IMR-90 (cell line): ENCODE measurements at regions not wholly inside any gene's neighbourhood (a gene's known extent, or its start where the extent isn't known, plus 50 kb on each side); places are given as distances from the start of the nearest gene placed in this dataset.

Source experiments
- ATAC-seq: fragments of 200-7000 bp; cut with Tn5 transposase; 2 replicates; pipeline ENCODE4 v1.9.1; 2020; ENCODE audit warnings: low read depth, mild to moderate bottlenecking, moderate library complexity
- BruUV-seq: library from RNA; stranded (reverse); fragments of 400-500 nt; replicated peaks from 2 replicates; lab custom pipeline; 2021; lab: Mats Ljungman, UMichigan
- CTCF ChIA-PET: fragments of 300-600 bp; formaldehyde crosslinking; extraction: SDS; loops from one replicate; lab custom pipeline; 2021; ENCODE audit warnings: antibody characterized with exemption; lab: Yijun Ruan, JAX
- POLR2A ChIA-PET: fragments of 300-600 bp; sonication (Branson Sonifier 250); formaldehyde crosslinking; loops from one replicate; lab custom pipeline; 2022; ENCODE audit warnings: antibody characterized with exemption; ENCODE audit not compliant: unreplicated experiment; lab: Charles Lee
- DNase-seq: peaks from one replicate; pipeline ENCODE4 v3.0.0; 2013
- H2AFZ ChIP-seq: replicated peaks from 2 replicates; pipeline ENCODE3; 2013; ENCODE audit warnings: low read length, mild to moderate bottlenecking; ENCODE audit not compliant: poor library complexity
- H2AK5ac ChIP-seq: 2 replicates; pipeline ENCODE4 v1.6.1; 2013; ENCODE audit warnings: low read depth, low read length, inconsistent platforms
- H2AK9ac ChIP-seq: replicated peaks from 2 replicates; pipeline ENCODE3; 2013; ENCODE audit warnings: mild to moderate bottlenecking, low read depth, low read length, moderate library complexity; ENCODE audit not compliant: poor library complexity
- H2BK120ac ChIP-seq: 2 replicates; pipeline ENCODE4 v1.6.1; 2013; ENCODE audit warnings: low read depth, low read length, inconsistent platforms
- H2BK15ac ChIP-seq: 3 replicates; pipeline ENCODE4 v1.6.1; 2013; ENCODE audit warnings: low read depth, low read length, inconsistent platforms
- H2BK20ac ChIP-seq: 2 replicates; pipeline ENCODE4 v1.6.1; 2013; ENCODE audit warnings: low read depth, mild to moderate bottlenecking, inconsistent platforms, low read length, moderate library complexity
- H2BK5ac ChIP-seq: 2 replicates; pipeline ENCODE4 v1.6.1; 2013; ENCODE audit warnings: mild to moderate bottlenecking, low read depth, low read length, inconsistent platforms; ENCODE audit not compliant: poor library complexity, severe bottlenecking
- H3K14ac ChIP-seq: replicated peaks from 2 replicates; pipeline ENCODE4 v1.6.1; 2013; ENCODE audit warnings: low read depth, low read length, inconsistent platforms
- H3K18ac ChIP-seq: 2 replicates; pipeline ENCODE4 v1.6.1; 2013; ENCODE audit warnings: low read depth, low read length, control low read depth
- H3K23ac ChIP-seq: 2 replicates; pipeline ENCODE4 v1.6.1; 2013; ENCODE audit warnings: low read depth, low read length, inconsistent platforms
- H3K27ac ChIP-seq: 2 replicates; pipeline ENCODE4 v1.5.1; 2013; ENCODE audit warnings: mild to moderate bottlenecking, control low read depth, low read length; ENCODE audit not compliant: insufficient read depth
- H3K27me3 ChIP-seq: 2 replicates; pipeline ENCODE4 v1.6.1; 2013; ENCODE audit warnings: low read length; ENCODE audit not compliant: control insufficient read depth, insufficient read depth
- H3K36me3 ChIP-seq: 2 replicates; pipeline ENCODE4 v1.6.1; 2013; ENCODE audit warnings: low read length, mixed read lengths; ENCODE audit not compliant: control insufficient read depth, insufficient read depth
- H3K4ac ChIP-seq: 2 replicates; pipeline ENCODE4 v1.6.1; 2013; ENCODE audit warnings: low read depth, low read length, inconsistent platforms
- H3K4me1 ChIP-seq: 2 replicates; pipeline ENCODE4 v1.6.1; 2013; ENCODE audit warnings: low read length, mixed read lengths; ENCODE audit not compliant: control insufficient read depth, insufficient read depth
- H3K4me2 ChIP-seq: 2 replicates; pipeline ENCODE4 v1.6.1; 2013; ENCODE audit warnings: low read depth, mild to moderate bottlenecking, control low read depth, low read length, moderate library complexity
- H3K4me3 ChIP-seq: 2 replicates; pipeline ENCODE4 v1.5.1; 2013; ENCODE audit warnings: low read depth, mild to moderate bottlenecking, control low read depth, low read length, moderate library complexity; ENCODE audit not compliant: insufficient read depth
- H3K56ac ChIP-seq: 2 replicates; pipeline ENCODE4 v1.6.1; 2013; ENCODE audit warnings: low read length, inconsistent platforms; ENCODE audit not compliant: insufficient read depth; ENCODE audit errors: extremely low read depth
- H3K79me1 ChIP-seq, 2 experiments: 2 replicates each; pipeline ENCODE4 v1.6.1; 2013; ENCODE audit warnings: low read length in 2 of 2, inconsistent platforms in 1 of 2, low read depth in 1 of 2
- H3K9ac ChIP-seq: 2 replicates; pipeline ENCODE4 v1.6.1; 2013; ENCODE audit warnings: low read depth, low read length, control low read depth
- H3K9me1 ChIP-seq: 2 replicates; pipeline ENCODE4 v1.6.1; 2013; ENCODE audit warnings: low read length, inconsistent platforms; ENCODE audit not compliant: insufficient read depth
- H3K9me3 ChIP-seq: 2 replicates; pipeline ENCODE4 v1.6.1; 2013; ENCODE audit warnings: low read length; ENCODE audit not compliant: control insufficient read depth, insufficient read depth
- H4K20me1 ChIP-seq: 2 replicates; pipeline ENCODE4 v1.6.1; 2013; ENCODE audit warnings: low read length, inconsistent platforms; ENCODE audit not compliant: insufficient read depth
- H4K5ac ChIP-seq: 2 replicates; pipeline ENCODE4 v1.6.1; 2013; ENCODE audit warnings: mild to moderate bottlenecking, low read depth, low read length, control low read depth
- H4K8ac ChIP-seq, 2 experiments: 2 replicates each; pipeline ENCODE4 v1.6.1; 2013; ENCODE audit warnings: low read depth in 2 of 2, low read length in 2 of 2, control low read depth in 1 of 2, inconsistent platforms in 1 of 2
- H4K91ac ChIP-seq: 2 replicates; pipeline ENCODE4 v1.6.1; 2013; ENCODE audit warnings: low read depth, low read length, inconsistent platforms; ENCODE audit not compliant: insufficient read depth
- CHD1 ChIP-seq: IDR thresholded peaks from 2 replicates; pipeline ENCODE4 v1.6.1; 2012; ENCODE audit warnings: low read depth, low read length, improper control_type of control experiment
- MXI1 ChIP-seq: IDR thresholded peaks from 2 replicates; pipeline ENCODE4 v1.6.1; 2012; ENCODE audit warnings: low read depth, mild to moderate bottlenecking, low read length, moderate library complexity, borderline replicate concordance
- POLR2A ChIP-seq: IDR thresholded peaks from 2 replicates; pipeline ENCODE4 v1.6.1; 2012; ENCODE audit warnings: mild to moderate bottlenecking, low read depth, low read length
- RCOR1 ChIP-seq: IDR thresholded peaks from 2 replicates; pipeline ENCODE4 v1.6.1; 2012; ENCODE audit warnings: mild to moderate bottlenecking, low read length, improper control_type of control experiment; ENCODE audit not compliant: insufficient replicate concordance
- WGBS, 2 experiments: methylation state at CpG; one replicate each; pipeline versions ENCODE4 v1.1.5 to v1.1.7; 2013; ENCODE audit warnings: missing lambda C conversion rate in 2 of 2; ENCODE audit not compliant: insufficient read length in 1 of 2; ENCODE audit errors: extremely low coverage in 2 of 2; 5-methylcytosine and 5-hydroxymethylcytosine counted together
- dilution Hi-C: fragments of 300-500 bp; cut with HindIII; formaldehyde crosslinking; loops from one replicate; pipeline ENCODE4 v1.14.3; 2018; ENCODE audit warnings: low sequenced_read_pairs; ENCODE audit not compliant: unreplicated experiment
- in situ Hi-C: fragments of 300-500 bp; cut with MboI; formaldehyde crosslinking; loops from 3 replicates; pipeline ENCODE4 v1.14.3; 2019; ENCODE audit warnings: low sequenced_read_pairs, inconsistent platforms, mixed read lengths
- intact Hi-C: fragments of 100-400 bp; cut with micrococcal nuclease; formaldehyde crosslinking; loops from 2 replicates; pipeline ENCODE4 v1.10.0; 2022
- TF ChIP-seq, protein P1 (sequence below): conservative IDR thresholded peaks from 2 replicates; pipeline ENCODE4 v1.5.1; 2012; ENCODE audit warnings: mild to moderate bottlenecking, low read depth, low read length, improper control_type of control experiment
- TF ChIP-seq, protein P2 (sequence below): fragments of 150-350 bp; IDR thresholded peaks from 2 replicates; pipeline ENCODE4 v1.6.1; 2017; ENCODE audit warnings: mild to moderate bottlenecking, antibody characterized with exemption, low read length, low read depth
- TF ChIP-seq, protein P3 (sequence below): fragments of 150-350 bp; IDR thresholded peaks from 2 replicates; pipeline ENCODE4 v1.6.1; 2016; ENCODE audit warnings: low read depth, mild to moderate bottlenecking, low read length, moderate library complexity, borderline replicate concordance

DNA sequence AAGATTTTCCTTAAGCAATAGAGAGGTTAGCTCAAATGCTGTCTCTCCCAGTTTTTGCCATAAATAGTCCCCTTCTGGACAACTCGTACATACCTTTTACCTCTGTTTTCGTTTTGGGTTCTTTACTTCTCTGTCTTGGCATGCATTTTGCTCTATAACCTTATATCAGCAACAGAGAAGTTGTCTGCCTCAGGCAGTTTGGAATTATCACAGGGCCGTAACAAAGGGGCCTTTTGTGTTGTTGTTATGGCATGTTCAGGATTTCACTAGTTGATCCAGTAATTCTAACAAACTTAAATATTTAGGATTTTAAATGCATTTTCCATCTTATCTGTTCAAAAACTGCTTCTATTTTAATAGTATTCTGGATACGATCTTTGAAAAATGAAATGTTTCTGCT lies 259.8 kb downstream of the CD109 start:
- no peak overlapping the region for H2BK120ac ChIP-seq
- H3K56ac ChIP-seq: no peak overlapping the region
- ChIA-PET CTCF (no interaction called here), POLR2A (no interaction called here)
- in situ Hi-C loops (no loop called here), dilution Hi-C loops (no loop called here), intact Hi-C loops (no loop called here)
- H4K91ac ChIP-seq: no peak overlapping the region
- H2BK15ac ChIP-seq: no peak overlapping the region
- H4K5ac ChIP-seq: no peak overlapping the region
- H3K9ac ChIP-seq: no peak overlapping the region
- no peak overlapping the region for H2BK5ac ChIP-seq
- no peak for TF ChIP-seq RCOR1
- TF ChIP-seq, protein P1, sequence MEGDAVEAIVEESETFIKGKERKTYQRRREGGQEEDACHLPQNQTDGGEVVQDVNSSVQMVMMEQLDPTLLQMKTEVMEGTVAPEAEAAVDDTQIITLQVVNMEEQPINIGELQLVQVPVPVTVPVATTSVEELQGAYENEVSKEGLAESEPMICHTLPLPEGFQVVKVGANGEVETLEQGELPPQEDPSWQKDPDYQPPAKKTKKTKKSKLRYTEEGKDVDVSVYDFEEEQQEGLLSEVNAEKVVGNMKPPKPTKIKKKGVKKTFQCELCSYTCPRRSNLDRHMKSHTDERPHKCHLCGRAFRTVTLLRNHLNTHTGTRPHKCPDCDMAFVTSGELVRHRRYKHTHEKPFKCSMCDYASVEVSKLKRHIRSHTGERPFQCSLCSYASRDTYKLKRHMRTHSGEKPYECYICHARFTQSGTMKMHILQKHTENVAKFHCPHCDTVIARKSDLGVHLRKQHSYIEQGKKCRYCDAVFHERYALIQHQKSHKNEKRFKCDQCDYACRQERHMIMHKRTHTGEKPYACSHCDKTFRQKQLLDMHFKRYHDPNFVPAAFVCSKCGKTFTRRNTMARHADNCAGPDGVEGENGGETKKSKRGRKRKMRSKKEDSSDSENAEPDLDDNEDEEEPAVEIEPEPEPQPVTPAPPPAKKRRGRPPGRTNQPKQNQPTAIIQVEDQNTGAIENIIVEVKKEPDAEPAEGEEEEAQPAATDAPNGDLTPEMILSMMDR: no peak
- TF ChIP-seq MXI1: no peak
- no peak for TF ChIP-seq POLR2A
- TF ChIP-seq, protein P2, sequence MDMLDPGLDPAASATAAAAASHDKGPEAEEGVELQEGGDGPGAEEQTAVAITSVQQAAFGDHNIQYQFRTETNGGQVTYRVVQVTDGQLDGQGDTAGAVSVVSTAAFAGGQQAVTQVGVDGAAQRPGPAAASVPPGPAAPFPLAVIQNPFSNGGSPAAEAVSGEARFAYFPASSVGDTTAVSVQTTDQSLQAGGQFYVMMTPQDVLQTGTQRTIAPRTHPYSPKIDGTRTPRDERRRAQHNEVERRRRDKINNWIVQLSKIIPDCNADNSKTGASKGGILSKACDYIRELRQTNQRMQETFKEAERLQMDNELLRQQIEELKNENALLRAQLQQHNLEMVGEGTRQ: no peak
- TF ChIP-seq, protein P3, sequence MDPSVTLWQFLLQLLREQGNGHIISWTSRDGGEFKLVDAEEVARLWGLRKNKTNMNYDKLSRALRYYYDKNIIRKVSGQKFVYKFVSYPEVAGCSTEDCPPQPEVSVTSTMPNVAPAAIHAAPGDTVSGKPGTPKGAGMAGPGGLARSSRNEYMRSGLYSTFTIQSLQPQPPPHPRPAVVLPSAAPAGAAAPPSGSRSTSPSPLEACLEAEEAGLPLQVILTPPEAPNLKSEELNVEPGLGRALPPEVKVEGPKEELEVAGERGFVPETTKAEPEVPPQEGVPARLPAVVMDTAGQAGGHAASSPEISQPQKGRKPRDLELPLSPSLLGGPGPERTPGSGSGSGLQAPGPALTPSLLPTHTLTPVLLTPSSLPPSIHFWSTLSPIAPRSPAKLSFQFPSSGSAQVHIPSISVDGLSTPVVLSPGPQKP: no peak
- TF ChIP-seq CHD1: no peak
- ATAC-seq (no peak), DNase-seq (no peak)
- H3K4me1 ChIP-seq: no peaks in the 10 kb centered on the region
- H3K27ac ChIP-seq: no peak overlapping the region
- no TSS peak for BruUV-seq
- H3K9me1 ChIP-seq: no peaks in the 10 kb centered on the region
- H3K4me2 ChIP-seq: no peak overlapping the region
- H2AK9ac ChIP-seq: no peak overlapping the region
- no peak overlapping the region for H3K14ac ChIP-seq
- no peaks in the 10 kb centered on the region for H3K79me1 ChIP-seq
- WGBS, 2 experiments: no CpG with 5 or more reads among the region's 4 CpGs
- H2AFZ ChIP-seq: no peak overlapping the region
- H3K4me3 ChIP-seq: no peak overlapping the region
- no peaks in the 10 kb centered on the region for H3K36me3 ChIP-seq
- H2BK20ac ChIP-seq: no peak overlapping the region
- H4K20me1 ChIP-seq: no peaks in the 10 kb centered on the region
- H3K18ac ChIP-seq: no peak overlapping the region
- H3K23ac ChIP-seq: no peak overlapping the region
- H4K8ac ChIP-seq: no peak overlapping the region
- H3K9me3 ChIP-seq: no peaks in the 10 kb centered on the region
- H3K4ac ChIP-seq: no peak overlapping the region
- H2AK5ac ChIP-seq: no peak overlapping the region
- H3K27me3 ChIP-seq: no peaks in the 10 kb centered on the region
